OCI-M1 (cell line): ENCODE measurements at regions not wholly inside any gene's neighbourhood (a gene's known extent, or its start where the extent isn't known, plus 50 kb on each side); places are given as distances from the start of the nearest gene placed in this dataset.

Experiments
- DNase-seq: peaks from one replicate; lab custom pipeline; 2025; lab: John Stamatoyannopoulos, UW

DNA sequence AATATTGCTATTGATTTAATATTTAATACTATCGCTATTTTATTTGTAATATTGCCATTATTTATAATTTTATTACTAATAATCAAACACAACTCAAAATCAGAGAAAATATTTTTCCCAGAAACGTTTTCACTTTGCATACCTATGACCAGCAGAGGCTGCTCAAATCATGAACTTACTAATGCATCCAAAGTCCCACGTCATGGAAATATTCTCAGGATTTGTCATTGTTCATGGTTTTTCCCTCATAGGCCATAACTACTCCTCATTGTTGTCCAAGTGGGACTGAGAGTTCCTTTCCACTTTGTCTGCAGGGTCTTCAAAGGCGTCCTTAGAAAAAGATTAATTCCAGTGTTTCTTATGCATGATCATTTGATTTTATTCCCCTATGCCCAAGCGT lies 344.8 kb downstream of the THBS2 start:
- no peak for DNase-seq

DNA sequence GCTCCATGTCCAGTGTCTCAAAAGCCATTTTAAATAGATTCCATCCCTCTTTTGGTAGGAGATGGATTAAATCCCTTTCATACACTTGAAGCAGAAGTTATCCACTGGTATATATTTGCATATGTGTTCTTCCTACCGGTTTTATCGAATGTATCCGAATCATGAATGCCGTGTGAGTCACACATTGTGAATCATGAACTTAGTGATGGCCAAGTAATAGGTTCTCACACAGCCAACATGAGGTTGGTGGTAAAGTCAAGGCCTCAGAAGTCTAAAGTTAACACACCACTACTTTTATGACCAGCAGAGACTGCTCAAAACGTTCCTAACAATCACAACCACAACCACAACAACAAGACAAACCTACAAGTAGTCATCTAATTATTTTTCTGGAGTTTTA lies 345.5 kb downstream of the THBS2 start:
- no peak for DNase-seq

DNA sequence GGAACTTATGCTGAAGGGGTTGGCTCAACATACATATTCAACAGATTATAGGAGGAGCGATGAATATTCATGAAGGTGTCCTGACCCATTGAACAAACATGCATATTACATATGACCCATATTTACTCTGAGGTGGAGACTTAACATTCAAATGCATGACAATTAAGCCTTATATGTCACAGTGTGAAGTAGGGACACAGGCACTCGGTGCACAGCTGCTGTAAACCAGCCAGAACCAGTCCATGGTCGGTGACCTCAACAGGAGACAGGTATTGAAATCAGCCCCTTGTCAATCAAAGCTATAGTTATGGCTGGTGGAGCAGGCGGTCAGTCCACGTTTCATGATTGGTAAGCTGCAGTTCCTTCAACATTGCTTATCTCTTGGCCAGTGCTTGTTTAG lies 347.3 kb downstream of the THBS2 start:
- no peak for DNase-seq

DNA sequence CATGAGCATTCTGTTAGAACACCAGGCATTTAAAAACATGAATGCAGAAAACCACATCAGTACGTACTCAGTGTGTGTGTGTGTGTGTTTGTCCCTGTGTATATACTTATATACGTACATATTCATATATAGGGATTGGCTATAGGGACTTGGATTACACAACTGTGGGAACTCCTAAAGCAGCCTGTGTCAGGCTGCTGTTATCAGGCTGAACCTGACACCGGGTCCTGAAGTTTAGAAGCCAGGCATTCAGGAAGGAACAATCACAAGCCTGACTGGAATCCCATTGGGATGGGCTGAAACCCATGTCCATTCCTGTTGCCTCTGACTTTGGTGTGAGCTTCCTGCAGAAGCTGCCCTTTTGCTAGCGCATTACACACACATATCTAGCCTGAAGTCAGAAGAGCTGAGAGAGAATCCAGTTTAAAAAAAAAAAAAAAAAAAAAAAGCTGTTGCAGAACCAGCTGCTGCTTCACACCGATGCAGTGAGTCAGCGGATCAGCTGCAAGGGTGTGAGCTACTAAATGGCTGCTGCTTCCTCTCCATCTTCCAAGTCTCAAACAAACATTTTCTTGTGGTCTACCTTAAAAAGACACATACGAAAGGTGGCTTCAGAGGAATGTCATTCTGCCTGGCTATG lies 348.1 kb downstream of the THBS2 start:
- no peak for DNase-seq

DNA sequence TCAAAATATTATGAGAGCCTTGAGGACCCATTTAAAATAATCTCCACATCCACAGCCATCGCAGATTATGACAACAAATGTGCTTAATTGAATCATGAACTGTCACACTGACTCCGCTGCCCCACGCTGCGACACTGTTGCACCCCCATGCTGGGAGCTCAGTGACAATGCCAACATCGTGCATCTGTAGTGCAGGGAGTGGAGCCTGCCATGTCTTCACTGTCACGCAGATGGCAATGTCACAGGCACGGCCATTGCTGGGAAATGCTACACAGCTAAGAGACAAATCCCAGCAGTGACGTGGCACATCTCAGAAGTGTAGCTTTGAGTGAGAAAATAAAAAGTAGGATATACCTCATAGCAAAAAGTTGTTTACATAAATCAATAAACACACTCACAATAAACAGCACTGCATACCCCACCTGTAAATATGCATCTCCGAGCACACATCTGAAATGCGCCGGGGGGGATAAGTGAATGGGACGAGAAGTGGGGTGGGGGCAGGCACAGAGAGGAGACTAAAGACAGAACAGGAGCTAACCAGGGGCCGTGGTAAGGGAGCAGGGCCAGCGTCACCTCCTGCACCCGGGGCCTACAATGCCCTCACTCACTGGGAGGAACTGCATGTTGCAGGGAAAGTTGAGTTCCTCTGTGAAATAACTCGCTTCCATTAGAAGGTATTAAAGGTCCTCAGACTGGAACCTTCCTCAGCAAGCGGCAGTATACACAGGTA lies 349.9 kb downstream of the THBS2 start:
- no peak for DNase-seq

DNA sequence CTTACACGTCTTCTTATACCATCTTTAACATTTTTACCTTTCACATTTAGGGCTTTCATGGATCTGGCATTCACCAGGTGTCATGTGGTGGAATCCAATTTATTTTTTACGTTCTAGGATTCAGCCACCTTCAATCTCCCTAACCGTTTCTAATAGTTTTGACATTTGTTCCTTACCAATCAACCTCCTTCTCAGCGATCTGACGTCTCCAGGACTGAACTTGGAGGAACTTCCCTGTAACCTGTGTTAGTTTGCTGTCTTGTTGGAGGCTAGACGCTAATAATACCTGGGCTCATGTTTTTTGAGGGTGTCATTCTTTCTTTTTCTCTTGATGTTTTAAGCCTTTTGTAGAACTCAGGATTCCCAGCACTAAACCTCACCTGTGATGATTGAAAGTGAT lies 351.6 kb downstream of the THBS2 start:
- DNase-seq = no peak

DNA sequence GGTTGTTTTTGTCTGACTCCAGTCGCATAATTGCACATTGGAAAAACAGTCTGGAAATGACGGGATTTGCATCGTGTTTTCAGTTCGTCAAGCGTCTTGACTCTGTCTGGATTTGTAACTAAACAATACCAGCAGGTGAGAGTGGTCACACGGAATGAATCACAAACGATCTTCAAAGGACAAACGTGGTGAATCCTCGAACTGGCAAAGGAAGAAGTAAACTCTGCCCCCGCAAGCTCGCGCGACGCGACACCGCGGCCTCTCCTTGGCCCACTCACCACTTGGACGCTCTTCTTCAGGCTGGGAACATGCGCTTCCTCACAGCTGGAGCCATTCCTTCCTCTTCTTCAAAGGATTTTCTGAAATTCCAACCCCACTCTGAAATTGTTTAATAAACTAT lies 352.6 kb downstream of the THBS2 start:
- DNase-seq = no peak

DNA sequence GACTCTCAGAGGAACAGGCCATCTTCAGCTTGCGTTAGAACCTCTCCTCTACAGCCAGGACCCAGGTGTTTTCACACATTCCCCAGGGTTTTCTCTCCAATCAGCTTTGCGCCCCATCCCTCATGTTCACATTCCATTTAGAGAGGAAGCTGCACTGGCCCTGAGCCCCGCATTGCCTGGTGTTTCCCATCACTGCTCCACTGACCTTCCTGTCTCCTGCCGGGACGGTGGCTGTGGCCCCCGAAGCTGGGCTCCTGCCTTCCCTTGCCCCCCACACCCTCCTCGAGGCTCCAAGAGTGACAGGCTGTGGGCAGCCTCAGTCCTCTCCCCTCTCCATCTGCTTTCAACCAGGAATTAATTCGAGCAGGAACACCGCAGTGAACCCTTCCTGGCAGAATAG lies 357.3 kb downstream of the THBS2 start:
- DNase-seq = no peak

DNA sequence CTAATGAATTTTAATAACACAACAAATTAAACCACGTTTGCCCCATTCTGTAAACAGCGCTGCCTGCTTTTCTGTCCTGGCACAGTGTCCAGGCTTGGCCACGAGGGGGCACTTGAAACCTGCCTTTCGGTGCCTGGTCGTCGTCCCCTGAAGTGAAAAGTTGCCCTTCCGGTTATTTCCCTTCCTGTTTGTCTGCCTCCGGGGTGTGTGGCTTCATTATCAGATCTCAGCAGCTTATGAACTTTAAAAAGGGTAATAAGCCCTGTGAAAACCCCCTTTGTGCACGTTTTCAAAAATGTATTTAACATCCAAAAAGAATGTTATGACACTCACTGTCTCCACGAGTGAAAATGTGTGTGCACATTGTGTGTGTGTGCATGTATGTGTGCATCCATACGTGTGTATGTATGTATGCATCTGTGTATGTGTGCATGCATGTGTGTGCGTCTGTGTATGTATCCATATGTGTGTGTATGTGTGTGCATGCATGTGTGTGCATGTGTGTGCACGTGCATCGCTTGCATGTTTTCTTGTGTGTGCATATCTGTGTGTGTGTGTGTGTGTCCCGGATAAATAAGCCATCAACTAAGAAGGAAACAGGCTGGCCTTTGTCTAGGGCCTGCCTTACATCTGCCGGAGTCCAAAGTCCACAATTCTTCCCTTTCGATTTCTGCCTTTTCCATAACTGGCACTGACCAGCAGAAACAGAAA lies 358.4 kb downstream of the THBS2 start:
- DNase-seq = peak; percentile 89

DNA sequence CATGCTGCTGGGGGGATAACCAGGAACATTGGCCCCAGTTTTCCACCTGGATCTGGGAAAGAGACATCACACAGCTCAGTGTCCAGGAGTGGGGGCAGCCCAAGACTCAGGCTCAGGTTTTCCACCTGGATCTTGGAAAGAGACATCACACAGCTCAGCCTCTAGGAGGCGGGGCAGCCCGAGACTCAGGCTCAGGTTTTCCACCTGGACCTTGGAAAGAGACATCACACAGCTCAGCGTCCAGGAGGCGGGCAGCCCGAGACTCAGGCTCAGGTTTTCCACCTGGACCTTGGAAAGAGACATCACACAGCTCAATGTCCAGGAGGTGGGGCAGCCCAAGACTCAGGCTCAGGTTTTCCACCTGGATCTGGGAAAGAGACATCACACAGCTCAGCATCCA lies 361.6 kb downstream of the THBS2 start:
- DNase-seq = no peak

DNA sequence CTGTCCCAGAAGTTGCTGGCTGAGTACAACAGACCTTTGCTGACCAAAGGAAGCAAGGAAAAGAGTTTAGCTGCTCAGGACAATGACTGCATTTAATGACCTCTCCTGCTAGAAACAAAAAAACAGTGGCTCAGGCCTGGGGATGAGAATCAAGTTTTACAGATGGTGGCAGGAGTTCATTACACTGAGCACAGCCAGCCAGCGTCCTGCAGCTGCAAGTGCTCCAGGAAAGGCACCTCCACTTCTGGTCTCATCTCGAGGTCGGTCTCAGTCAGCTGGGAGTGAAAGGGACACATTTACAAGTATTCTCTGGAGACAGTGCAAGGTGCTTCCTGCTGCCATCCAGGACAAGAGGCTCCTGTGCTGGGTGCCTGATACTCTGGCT lies 362.7 kb downstream of the THBS2 start:
- no peak for DNase-seq

DNA sequence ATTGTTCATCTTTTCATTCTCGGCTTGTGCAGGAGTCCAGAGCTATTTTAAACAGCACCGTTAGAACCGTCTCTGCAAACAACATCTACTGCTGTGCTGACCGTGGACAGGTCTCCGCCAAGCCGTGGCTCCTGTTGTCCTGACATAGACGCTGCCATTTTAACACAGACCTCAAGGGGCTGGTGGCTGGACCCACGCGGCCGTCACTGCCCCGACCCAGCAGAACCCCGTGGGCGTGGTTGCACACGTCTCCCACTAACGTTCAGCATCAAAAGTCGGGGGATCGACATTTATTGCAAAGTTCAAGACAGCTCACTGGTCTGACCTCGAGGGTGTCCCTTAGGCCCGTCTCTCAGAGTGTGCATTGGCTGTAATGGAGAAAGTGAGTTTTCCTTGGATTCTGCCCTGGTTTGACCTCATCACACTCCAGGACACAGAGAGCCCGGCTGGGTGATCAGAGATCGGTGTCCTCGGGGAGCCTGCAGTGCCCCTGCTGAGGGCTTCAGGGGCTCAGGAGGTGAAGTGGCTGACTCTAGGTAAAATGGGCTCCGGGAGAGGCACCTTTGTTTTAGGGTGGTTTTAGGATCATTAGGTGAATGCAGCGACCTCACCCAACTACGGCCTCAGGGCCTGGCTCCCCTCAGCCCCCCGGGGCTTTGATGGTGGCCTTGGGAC lies 363.2 kb downstream of the THBS2 start:
- DNase-seq = no peak

DNA sequence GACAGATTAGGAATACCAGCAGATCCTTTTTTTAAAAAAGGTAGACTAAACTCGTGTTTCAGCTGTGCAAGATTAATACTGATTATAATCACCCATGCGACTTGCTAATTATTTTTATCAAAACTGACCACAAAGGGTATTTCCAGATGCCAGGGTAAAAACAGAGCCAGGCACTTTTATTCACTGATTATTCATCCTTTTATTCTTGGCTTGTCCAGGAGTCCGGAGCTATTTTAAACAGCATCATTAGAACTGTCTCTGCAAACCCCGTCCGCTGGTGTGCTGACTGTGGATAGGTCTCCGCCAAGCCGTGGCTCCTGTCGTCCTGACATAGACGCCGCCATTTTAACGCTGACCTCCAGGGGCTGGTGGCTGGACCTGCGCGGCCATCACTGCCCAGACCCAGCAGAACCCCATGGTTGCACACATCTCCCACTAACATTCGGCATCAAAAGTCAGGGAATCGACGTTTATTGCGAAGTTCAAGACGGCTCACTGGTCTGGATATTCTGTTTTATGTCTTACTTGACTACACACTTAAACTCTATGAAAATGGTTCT lies 364.8 kb downstream of the THBS2 start:
- no peak for DNase-seq

DNA sequence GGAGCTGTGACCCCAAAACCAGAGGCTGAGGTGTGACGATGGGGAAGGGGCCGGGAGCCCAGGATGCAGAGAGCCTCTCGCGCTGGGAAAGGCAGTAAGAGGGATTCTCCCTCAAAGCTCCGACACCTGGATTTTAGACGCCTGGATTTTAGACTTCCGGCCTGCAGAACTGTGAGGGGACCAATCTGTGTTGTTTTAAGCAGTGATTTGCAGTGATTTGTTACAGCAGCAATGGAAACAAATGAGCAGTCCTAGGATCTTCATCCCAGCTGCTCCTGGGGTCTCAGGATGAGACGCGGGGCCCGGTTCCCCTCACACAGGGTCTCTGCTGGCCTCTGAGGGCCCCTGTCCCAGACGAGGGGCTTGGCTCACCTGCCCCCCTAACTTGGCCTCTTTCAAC lies 365.5 kb downstream of the THBS2 start:
- DNase-seq = no peak

DNA sequence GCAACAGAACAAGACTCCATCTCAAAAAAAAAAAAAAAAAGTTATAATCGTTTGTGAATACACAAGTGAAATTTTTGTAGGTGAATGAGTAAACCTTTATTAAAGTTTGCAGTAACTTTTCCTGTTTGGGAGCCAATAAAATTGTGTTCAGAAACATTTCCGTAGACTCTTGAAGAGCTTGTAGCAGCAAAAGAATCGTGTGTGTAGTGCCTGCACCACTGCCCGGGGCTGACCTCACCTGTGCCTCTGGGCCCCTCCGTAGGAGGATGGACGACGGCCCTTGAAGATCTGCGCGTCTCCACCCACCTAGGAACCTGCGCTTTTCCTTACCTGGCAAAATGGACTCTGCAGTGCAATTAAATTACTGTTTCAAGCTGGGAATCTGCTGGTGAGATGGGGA lies 366.0 kb downstream of the THBS2 start:
- no peak for DNase-seq

DNA sequence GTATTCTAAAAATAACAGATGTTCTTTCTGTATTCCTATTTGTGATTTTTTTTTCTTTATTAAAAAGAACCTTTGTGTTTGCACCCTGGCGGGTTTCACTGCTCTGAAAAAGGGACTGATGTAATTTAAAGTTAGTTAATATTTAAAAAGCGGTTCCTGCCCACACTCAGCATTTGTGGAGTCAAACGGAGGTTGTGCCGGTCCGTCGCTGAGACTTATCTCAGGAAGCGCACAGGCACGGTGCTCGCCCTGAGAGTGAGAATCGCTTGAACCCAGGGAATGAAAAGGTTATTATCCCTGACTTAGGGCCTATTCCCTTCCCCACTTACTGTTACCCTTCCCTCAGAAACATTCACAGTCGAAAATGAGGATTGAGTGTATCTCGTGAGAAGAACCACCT lies 366.7 kb downstream of the THBS2 start:
- DNase-seq = no peak

DNA sequence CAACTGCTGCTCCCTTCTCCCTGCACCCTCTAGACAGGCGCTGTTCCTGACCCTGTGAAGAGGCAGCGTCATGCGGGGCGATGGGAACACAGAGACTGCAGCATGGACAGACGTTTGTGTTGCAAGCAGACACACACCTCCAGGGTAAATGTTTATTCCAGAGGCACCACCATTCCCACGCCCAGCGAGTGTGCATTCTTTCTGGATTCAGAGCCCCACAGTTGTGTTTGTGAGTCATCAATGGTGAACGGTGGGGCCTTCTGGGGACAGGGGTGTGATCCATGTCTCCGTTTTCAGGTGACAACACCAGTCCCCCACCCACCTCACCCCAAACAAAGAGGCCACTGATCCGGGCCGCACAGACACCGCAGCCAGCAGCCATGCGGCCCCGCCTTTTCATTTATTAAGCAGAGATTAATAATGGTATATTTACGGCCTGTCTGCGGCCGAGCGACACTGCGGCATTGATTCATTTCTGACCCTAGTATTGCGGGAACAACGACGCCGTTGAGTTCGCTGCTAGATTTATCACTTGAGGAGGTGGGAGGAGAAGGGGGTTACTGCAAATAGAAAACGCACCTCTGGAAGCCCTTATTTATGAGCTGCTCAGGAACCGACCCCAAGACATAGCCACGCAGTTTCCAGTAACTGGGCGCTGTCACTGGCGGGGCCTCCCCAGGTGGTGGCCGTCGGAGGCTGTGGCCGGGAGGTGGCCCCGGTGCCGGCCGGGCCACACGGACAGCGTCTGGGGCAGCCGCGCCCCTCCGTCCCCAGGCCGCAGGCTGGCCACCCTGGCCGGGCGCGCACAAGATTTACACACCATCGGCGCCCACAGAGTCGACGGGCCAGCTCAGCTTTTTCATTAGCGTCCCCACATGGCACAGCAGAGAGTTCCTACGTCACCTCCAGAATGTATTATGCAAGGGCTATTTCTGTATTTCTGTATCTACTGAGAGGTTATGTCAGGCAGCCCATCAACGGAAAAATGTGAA lies 367.6 kb downstream of the THBS2 start:
- DNase-seq = no peak

DNA sequence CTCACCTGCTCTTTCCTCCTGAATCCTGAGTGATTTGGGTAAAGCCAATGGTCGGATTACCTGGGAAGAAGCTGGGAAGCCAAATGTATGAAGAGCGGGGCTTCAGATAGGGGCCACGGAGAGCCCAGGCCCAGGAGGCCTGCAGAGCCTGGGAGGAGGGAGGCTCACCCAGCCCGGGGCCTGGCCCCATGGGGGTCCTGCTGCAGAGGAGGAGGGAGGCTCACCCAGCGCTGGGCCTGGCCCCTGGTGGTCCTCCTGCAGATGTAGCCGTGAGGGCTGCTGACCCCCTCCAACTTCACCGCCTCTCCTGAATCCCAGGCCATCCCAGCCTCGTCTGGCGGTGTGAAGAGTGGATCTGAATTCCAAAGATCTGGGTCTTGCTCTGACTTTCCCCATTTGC lies 368.4 kb downstream of the THBS2 start:
- DNase-seq = no peak

DNA sequence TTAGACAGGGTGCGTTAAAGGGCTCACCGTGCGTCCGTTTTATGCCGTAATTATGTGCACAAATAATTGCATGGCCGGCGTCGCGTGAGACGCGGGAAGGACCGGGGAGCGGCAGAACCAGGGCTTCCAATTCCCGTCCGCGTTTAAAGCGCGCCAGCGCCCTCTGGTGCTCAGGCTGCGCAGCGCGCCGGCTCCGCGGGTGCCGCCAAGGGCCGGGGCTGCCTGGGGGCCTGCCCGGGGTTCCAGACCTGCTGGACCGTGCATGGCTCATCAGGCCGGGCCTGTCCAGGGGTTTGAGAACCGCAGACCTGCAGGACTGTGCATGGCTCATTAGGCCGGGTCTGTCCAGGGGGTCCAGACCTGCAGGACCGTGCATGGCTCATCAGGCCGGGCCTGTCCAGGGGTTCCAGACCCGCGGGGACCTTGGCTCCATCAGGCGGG lies 369.0 kb downstream of the THBS2 start:
- peak; percentile 63 for DNase-seq

DNA sequence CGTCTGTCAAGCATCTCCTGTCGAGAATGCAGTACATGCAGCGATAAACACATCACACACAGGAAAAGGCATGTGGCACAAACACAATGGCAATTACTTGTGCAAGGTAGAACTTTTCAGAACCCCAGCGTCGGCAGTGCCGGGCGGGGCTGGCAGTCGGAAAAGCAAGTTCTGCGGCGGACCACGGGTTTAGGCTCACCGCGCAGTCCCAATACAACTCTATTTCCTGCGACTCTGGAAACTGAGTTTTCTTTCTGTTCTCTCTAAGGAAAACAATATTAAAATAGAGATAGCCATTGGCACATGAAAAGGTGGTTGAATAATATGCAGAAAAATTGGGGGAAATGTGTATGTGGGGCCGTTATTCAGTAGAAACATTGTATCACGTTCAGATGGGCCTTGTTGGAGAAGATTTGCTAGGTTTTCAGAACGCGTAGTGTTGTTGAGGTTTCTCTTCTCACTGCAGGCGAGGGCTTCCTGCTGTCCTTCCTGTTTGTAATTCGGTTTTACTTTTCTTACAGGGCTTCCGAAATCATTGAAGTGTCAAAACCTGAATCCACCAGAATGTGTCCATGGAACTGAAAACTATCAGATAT lies 369.5 kb downstream of the THBS2 start:
- DNase-seq = no peak
